Thyroid gland (tissue), 4 donors: ENCODE measurements at regions not wholly inside any gene's neighbourhood (a gene's known extent, or its start where the extent isn't known, plus 50 kb on each side); places are given as distances from the start of the nearest gene placed in this dataset.

Experiments
- POLR2A ChIP-seq, 2 donors: fragments of 450-650 bp; IDR thresholded peaks; one replicate each; pipeline ENCODE4 v1.6.1; 2017; ENCODE audit warnings: antibody characterized with exemption in 2 of 2, mild to moderate bottlenecking in 2 of 2, moderate library complexity in 1 of 2
- TF ChIP-seq, protein P1 (sequence below), 6 experiments: fragments of 200-600 bp in 3 of 6; fragments of 450-650 bp in 3 of 6; sonication (generic) in 3 of 6; IDR thresholded peaks; one replicate each; pipeline ENCODE4 v1.5.1; 2016 to 2019; ENCODE audit warnings: antibody characterized with exemption in 6 of 6, mild to moderate bottlenecking in 2 of 6, inconsistent platforms in 1 of 6, moderate library complexity in 1 of 6

DNA sequence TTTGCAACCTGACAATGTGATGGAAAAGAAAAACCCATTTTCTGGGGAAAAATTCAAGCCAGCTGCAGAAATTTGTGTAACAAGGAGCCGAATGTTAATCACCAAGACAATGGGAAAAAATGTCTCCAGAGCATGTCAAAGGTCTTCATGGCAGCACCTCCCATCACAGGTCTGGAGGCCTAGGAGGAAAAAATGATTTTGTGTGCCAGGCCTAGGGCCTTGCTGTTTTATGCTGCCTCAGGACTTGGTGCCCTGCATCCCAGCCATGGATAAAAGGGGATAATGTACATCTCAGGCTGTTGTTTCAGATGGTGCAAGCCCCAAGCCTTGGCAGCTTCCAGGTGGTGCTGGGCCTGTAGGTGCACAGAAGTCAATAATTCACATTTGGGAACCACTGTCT is 747.7 kb downstream of the C6orf118 start:
- TF ChIP-seq, protein P1, sequence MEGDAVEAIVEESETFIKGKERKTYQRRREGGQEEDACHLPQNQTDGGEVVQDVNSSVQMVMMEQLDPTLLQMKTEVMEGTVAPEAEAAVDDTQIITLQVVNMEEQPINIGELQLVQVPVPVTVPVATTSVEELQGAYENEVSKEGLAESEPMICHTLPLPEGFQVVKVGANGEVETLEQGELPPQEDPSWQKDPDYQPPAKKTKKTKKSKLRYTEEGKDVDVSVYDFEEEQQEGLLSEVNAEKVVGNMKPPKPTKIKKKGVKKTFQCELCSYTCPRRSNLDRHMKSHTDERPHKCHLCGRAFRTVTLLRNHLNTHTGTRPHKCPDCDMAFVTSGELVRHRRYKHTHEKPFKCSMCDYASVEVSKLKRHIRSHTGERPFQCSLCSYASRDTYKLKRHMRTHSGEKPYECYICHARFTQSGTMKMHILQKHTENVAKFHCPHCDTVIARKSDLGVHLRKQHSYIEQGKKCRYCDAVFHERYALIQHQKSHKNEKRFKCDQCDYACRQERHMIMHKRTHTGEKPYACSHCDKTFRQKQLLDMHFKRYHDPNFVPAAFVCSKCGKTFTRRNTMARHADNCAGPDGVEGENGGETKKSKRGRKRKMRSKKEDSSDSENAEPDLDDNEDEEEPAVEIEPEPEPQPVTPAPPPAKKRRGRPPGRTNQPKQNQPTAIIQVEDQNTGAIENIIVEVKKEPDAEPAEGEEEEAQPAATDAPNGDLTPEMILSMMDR (IDR thresholded peaks at IDR 0.05), result no peak
- TF ChIP-seq POLR2A (IDR thresholded peaks at IDR 0.05), result no peak
